WTC11 (cell line): ENCODE measurements at regions not wholly inside any gene's neighbourhood (a gene's known extent, or its start where the extent isn't known, plus 50 kb on each side); places are given as distances from the start of the nearest gene placed in this dataset.

ENCODE experiments used
- CTCF ChIP-seq: fragments of 200-600 bp; IDR thresholded peaks from 2 replicates; pipeline ENCODE4 v1.8.0; 2022; ENCODE audit warnings: antibody characterized with exemption
- ETV6 ChIP-seq: sonication (generic); formaldehyde crosslinking; IDR thresholded peaks from 2 replicates; pipeline ENCODE4 v1.8.1; 2022; ENCODE audit warnings: mild to moderate bottlenecking, missing genetic modification reagents
- FOXJ3 ChIP-seq: sonication (generic); formaldehyde crosslinking; IDR thresholded peaks from 2 replicates; pipeline ENCODE4 v1.9.0; 2021; ENCODE audit warnings: missing genetic modification reagents, mild to moderate bottlenecking, borderline replicate concordance
- IRF1 ChIP-seq: sonication (generic); formaldehyde crosslinking; IDR thresholded peaks from 2 replicates; pipeline ENCODE4 v1.8.0; 2023; ENCODE audit warnings: missing genetic modification reagents
- NFATC4 ChIP-seq: fragments of 250-450 bp; sonication (Bioruptor Pico); IDR thresholded peaks from 2 replicates; pipeline ENCODE4 v1.9.0; 2021; ENCODE audit warnings: mild to moderate bottlenecking

- TF ChIP-seq FOXJ3 (CRISPR knock-in tag) (no peak), IRF1 (CRISPR knock-in tag) (no peak), ETV6 (CRISPR knock-in tag) (no peak), CTCF (no peak), NFATC4 (CRISPR knock-in tag) (no peak)
These were observed 149.7 kb downstream of the C12orf75 start for GRCh38 chr12:105480162-105480561.
